Gastrocnemius medialis (tissue), 4 donors: ENCODE measurements at regions not wholly inside any gene's neighbourhood (a gene's known extent, or its start where the extent isn't known, plus 50 kb on each side); places are given as distances from the start of the nearest gene placed in this dataset.

Experiments used
- ATAC-seq, 2 donors: fragments of 150-250 bp; one replicate each; pipeline ENCODE4 v1.9.1; 2016
- DNase-seq, 2 donors: peaks; one replicate each; pipeline ENCODE4 v3.0.0-alpha.2; 2019
- H3K27ac ChIP-seq, 4 donors: fragments of 200-600 bp; sonication (generic); 1 replicate in 1 of 4; 2 replicates in 3 of 4; pipeline ENCODE4 v1.5.1; 2016 to 2018; ENCODE audit warnings: mild to moderate bottlenecking in 2 of 4, moderate library complexity in 1 of 4
- H3K27me3 ChIP-seq, 3 donors: fragments of 200-600 bp; sonication (generic) in 2 of 3; 1 replicate in 1 of 3; 2 replicates in 2 of 3; pipeline versions ENCODE4 v1.5.1 to v1.6.0; 2016 to 2019; ENCODE audit warnings: mild to moderate bottlenecking in 1 of 3, moderate library complexity in 1 of 3
- H3K36me3 ChIP-seq, 2 donors: fragments of 200-600 bp; sonication (generic) in 1 of 2; one replicate each; pipeline ENCODE4 v1.5.1; 2017 to 2018
- H3K4me1 ChIP-seq, 2 donors: fragments of 200-600 bp; sonication (generic) in 1 of 2; one replicate each; pipeline ENCODE4 v1.5.1; 2016 to 2017; ENCODE audit warnings: mild to moderate bottlenecking in 2 of 2
- H3K4me3 ChIP-seq, 4 donors: fragments of 200-600 bp; sonication (generic) in 3 of 4; 1 replicate in 1 of 4; 2 replicates in 3 of 4; pipeline ENCODE4 v1.5.1; 2016 to 2019; ENCODE audit warnings: mild to moderate bottlenecking in 2 of 4
- H3K9me3 ChIP-seq, 3 donors: fragments of 200-600 bp; sonication (generic) in 2 of 3; 1 replicate in 1 of 3; 2 replicates in 2 of 3; pipeline ENCODE4 v1.5.1; 2016 to 2019
- CTCF ChIP-seq, 5 experiments: fragments of 450-650 bp in 3 of 5; fragments of 200-600 bp in 2 of 5; sonication (generic) in 2 of 5; IDR thresholded peaks in 4 of 5; conservative IDR thresholded peaks in 1 of 5; 1 replicate in 4 of 5; 2 replicates in 1 of 5; pipeline ENCODE4 v1.5.1; 2016 to 2019; ENCODE audit warnings: antibody characterized with exemption in 5 of 5, mild to moderate bottlenecking in 3 of 5, moderate library complexity in 3 of 5
- POLR2A ChIP-seq, 2 donors: fragments of 450-650 bp; IDR thresholded peaks; one replicate each; pipeline ENCODE4 v1.6.1; 2017; ENCODE audit warnings: antibody characterized with exemption in 2 of 2, mild to moderate bottlenecking in 2 of 2, moderate library complexity in 2 of 2
- in situ Hi-C, 4 donors: fragments of 200-750 bp; cut with MboI; loops; one replicate each; pipeline versions ENCODE4 v1.15.0 to v1.8.0; 2017; ENCODE audit warnings: low sequenced_read_pairs in 4 of 4
- intact Hi-C: fragments of 100-400 bp; cut with DNase I; formaldehyde crosslinking; loops from one replicate; pipeline ENCODE4 v1.15.1; 2023; ENCODE audit warnings: low total_unique reads

DNA sequence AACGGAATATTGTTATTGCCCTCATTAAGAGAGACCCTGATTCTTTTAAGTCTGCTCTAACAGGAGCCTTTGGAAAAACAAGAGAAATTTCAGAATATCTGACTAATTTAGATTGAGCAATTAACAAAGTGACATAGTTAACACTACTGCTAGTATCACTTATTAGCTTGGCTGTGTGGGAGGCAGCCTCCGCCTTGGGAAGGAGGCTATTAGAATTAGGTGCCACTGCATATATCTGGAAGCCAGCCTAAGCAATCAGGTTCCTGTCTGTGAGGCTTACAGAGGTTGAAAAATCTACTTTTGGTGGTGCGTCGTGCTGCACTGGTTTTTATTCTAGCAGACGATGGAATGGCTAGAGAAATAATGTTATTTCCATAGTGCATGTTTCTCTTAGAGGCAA lies 227.2 kb downstream of the OLFM4 start:
- DNase-seq: no peak
- Histone ChIP-seq H3K4me3 (no peak overlapping the region), H3K9me3 (no peaks in the 10 kb centered on the region), H3K4me1 (no peaks in the 10 kb centered on the region), H3K36me3 (no peaks in the 10 kb centered on the region), H3K27ac (no peak overlapping the region), H3K27me3 (no peaks in the 10 kb centered on the region)
- no peak for ATAC-seq
- TF ChIP-seq CTCF (IDR thresholded peaks at IDR 0.05 in 4 of 5, conservative IDR thresholded peaks at IDR 0.05 in 1 of 5): no peak
- TF ChIP-seq POLR2A (IDR thresholded peaks at IDR 0.05): no peak
- intact Hi-C loops (no loop called here), in situ Hi-C loops (no loop called here)

- H3K4me3 ChIP-seq: no peak overlapping the region
- DNase-seq (no peak), ATAC-seq (no peak)
- intact Hi-C loops (no loop called here), in situ Hi-C loops (no loop called here)
- no peaks in the 10 kb centered on the region for H3K4me1 ChIP-seq
- no peaks in the 10 kb centered on the region for H3K36me3 ChIP-seq
- no peaks in the 10 kb centered on the region for H3K9me3 ChIP-seq
- no peak for TF ChIP-seq CTCF (IDR thresholded peaks at IDR 0.05 in 4 of 5, conservative IDR thresholded peaks at IDR 0.05 in 1 of 5)
- no peak for TF ChIP-seq POLR2A (IDR thresholded peaks at IDR 0.05)
- H3K27ac ChIP-seq: no peak overlapping the region
- no peaks in the 10 kb centered on the region for H3K27me3 ChIP-seq
Measured at GRCh38 chr13:53260594-53260993, 232.0 kb downstream of the OLFM4 start.

GRCh38 chr13:53264751-53265385 lies 236.3 kb downstream of the OLFM4 start:
- ATAC-seq (no peak), DNase-seq (no peak)
- Histone ChIP-seq H3K9me3 (no peaks in the 10 kb centered on the region), H3K4me3 (no peak overlapping the region), H3K27ac (no peak overlapping the region), H3K27me3 (no peaks in the 10 kb centered on the region), H3K4me1 (no peaks in the 10 kb centered on the region), H3K36me3 (no peaks in the 10 kb centered on the region)
- intact Hi-C loops (no loop called here), in situ Hi-C loops (no loop called here)
- TF ChIP-seq POLR2A (IDR thresholded peaks at IDR 0.05) (no peak), CTCF (IDR thresholded peaks at IDR 0.05 in 4 of 5, conservative IDR thresholded peaks at IDR 0.05 in 1 of 5) (no peak)

DNA sequence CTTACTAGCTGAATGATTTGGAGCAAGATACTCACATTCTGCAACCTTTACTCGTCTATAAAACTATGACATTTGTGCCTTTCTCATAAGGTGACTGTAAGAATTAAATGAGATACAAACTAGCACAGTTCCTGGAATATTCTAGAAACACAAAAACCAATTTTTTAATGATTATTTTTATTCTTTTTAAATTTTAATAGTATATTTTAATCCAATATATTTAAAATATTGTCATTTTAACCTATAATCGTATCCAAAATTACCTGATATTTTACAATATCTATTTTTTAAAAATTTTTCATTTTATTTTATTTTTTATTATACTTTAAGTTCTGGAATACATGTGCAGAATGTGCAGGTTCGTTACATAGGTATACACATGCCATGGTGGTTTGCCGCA lies 238.1 kb downstream of the OLFM4 start:
- Histone ChIP-seq H3K4me1 (no peaks in the 10 kb centered on the region), H3K4me3 (no peak overlapping the region), H3K9me3 (no peaks in the 10 kb centered on the region), H3K27ac (no peak overlapping the region), H3K36me3 (no peaks in the 10 kb centered on the region), H3K27me3 (no peaks in the 10 kb centered on the region)
- DNase-seq: no peak
- in situ Hi-C loops: no loop called here
- TF ChIP-seq POLR2A (IDR thresholded peaks at IDR 0.05) (no peak), CTCF (IDR thresholded peaks at IDR 0.05 in 4 of 5, conservative IDR thresholded peaks at IDR 0.05 in 1 of 5) (no peak)
- no peak for ATAC-seq
- intact Hi-C loops: no loop called here

DNA sequence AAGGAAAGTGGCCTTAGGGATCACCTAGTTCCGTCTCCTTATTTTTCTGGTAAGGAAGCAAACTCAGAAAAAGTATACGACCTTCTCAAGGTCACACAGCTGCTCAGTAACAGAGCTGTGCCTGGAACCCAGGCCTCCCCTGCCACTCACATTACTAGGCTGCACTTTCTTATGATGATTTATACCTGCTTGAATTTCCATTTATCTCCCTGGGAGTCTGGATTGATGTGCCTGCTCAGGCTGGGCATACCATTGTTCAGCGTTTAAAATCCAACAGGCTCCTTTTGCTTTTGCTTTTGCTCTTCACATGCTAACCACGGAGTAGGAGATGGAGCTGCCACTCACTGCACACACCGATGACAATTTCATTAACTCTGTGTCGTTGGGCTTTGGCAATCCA lies 241.0 kb downstream of the OLFM4 start:
- intact Hi-C loops (no loop called here), in situ Hi-C loops (no loop called here)
- H3K36me3 ChIP-seq: no peaks in the 10 kb centered on the region
- no peaks in the 10 kb centered on the region for H3K4me1 ChIP-seq
- no peak overlapping the region for H3K27ac ChIP-seq
- TF ChIP-seq POLR2A (IDR thresholded peaks at IDR 0.05) (no peak), CTCF (IDR thresholded peaks at IDR 0.05 in 4 of 5, conservative IDR thresholded peaks at IDR 0.05 in 1 of 5) (no peak)
- ATAC-seq: no peak
- no peak for DNase-seq
- H3K9me3 ChIP-seq: no peaks in the 10 kb centered on the region
- H3K27me3 ChIP-seq: no peaks in the 10 kb centered on the region
- H3K4me3 ChIP-seq: no peak overlapping the region
